Mammary epithelial cell (primary cell): ENCODE measurements at regions not wholly inside any gene's neighbourhood (a gene's known extent, or its start where the extent isn't known, plus 50 kb on each side); places are given as distances from the start of the nearest gene placed in this dataset.

Experiments
- EZH2 ChIP-seq: IDR thresholded peaks from 2 replicates; pipeline ENCODE4 v1.6.1; 2012; ENCODE audit warnings: low read length, inconsistent platforms, borderline replicate concordance
- TF ChIP-seq, protein P1 (sequence below), 2 donors: IDR thresholded peaks in 1 of 2; conservative IDR thresholded peaks in 1 of 2; 2 replicates each; pipeline ENCODE4 v1.5.1; 2011 to 2012; ENCODE audit warnings: inconsistent platforms in 2 of 2, low read length in 2 of 2, mild to moderate bottlenecking in 2 of 2, control low read depth in 1 of 2, low read depth in 1 of 2; ENCODE audit not compliant: insufficient read depth in 1 of 2; ENCODE audit errors: extremely low read depth in 1 of 2

DNA sequence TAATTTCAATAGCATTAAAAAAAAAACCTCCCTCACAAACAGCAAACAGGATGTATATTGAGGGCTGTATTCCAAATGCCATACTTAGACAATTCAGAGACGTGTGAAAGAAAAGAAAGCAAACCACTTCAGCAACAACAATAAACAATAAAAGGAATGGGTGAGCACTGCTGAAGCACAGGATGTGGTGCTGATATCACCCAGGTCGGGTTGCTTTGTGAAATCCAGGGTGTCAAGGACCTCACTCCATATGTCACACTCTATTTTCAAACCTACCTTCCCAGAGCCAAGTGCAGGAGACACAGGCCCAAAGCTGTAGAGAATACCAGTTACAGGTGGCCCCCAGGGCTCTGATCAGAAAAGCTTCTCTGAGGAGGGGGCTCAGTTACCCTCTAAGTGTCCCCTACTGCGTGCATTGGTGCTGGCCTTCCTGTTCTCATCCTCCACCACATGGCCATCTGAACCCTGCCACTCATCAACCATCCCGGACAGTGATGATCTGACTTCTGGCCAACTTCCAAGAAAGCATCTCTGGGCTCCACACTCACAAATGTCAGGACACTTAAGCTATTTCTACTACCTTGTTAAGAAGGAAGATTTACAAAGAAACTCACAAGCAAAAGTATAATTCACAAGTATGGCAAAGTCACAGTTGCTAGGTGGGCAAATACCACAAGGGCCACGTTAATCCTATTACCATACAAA lies 363.0 kb downstream of the SS18 start:
- TF ChIP-seq, protein P1, sequence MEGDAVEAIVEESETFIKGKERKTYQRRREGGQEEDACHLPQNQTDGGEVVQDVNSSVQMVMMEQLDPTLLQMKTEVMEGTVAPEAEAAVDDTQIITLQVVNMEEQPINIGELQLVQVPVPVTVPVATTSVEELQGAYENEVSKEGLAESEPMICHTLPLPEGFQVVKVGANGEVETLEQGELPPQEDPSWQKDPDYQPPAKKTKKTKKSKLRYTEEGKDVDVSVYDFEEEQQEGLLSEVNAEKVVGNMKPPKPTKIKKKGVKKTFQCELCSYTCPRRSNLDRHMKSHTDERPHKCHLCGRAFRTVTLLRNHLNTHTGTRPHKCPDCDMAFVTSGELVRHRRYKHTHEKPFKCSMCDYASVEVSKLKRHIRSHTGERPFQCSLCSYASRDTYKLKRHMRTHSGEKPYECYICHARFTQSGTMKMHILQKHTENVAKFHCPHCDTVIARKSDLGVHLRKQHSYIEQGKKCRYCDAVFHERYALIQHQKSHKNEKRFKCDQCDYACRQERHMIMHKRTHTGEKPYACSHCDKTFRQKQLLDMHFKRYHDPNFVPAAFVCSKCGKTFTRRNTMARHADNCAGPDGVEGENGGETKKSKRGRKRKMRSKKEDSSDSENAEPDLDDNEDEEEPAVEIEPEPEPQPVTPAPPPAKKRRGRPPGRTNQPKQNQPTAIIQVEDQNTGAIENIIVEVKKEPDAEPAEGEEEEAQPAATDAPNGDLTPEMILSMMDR (conservative IDR thresholded peaks at IDR 0.05 in 1 of 2, IDR thresholded peaks at IDR 0.05 in 1 of 2; ENCODE audit: extremely low read depth in 1 of 2, insufficient read depth in 1 of 2, low read depth in 1 of 2, low read length in 2 of 2), result no peak
- TF ChIP-seq EZH2, result no peak
